ENCODE measurements at regions not wholly inside any gene's neighbourhood (a gene's known extent, or its start where the extent isn't known, plus 50 kb on each side); places are given as distances from the start of the nearest gene placed in this dataset.

DNA sequence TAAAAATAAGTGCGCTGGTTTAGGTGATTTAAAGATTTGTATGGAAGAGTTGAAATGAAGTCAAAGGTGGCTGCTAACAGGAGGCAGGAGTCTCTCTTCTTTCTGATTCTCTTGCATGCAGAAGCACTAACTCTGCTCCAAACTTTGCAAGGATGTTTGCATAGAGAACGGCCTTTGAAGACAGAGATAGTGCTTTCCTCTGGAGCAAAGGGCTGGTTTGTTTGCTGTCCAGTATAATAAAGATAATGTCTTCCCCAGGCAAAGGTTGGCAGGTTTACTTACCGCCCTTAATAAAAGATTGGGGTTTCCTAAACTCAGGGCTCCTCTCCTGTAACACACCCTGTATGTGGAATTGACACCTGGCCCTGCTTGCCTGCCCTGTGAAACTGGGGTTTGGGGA lies 210.6 kb upstream of the RREB1 start:
- WGBS (ENCODE audit: low lambda C conversion rate), result 24% methylated on average over 3 of the region's 3 CpGs

DNA sequence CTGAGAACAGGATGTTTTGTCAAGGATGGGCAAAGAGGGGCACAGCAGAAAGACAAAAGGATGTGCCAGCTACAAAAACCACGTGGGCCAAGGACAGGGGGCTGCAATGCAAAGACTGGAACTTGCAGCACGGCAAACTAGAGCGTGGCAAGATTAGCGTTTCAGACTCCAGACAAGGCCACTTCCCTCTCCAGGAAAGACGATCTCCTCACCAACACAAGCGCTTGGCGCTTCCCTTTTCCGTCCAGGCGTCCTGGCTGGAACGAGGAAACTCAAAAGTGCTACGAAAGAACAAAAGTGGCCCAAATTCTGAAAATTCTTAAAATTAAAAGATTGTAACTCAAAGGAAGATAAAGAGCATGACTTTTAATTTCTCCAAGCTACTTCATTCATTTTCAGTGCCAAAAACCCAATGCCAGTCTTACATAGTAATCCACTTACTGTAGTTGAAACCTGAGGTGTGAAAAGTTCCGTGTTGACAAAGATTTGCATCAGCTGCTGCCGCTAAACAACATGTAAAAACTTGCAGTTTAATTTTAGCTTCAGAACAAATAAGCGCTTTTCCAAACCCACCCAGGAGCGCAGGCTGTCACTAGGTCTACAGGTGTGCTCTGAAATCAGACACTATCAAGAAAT lies 207.1 kb upstream of the RREB1 start:
- ChIA-PET CTCF (no interaction called here), POLR2A (no interaction called here)
- no peaks in the 10 kb centered on the region for H3K9me3 ChIP-seq
- H4K20me1 ChIP-seq (ENCODE audit: insufficient read depth), result no peaks in the 10 kb centered on the region
- no peak overlapping the region for H2AFZ ChIP-seq (ENCODE audit: low read depth)
- no peaks in the 10 kb centered on the region for H3K79me2 ChIP-seq (ENCODE audit: insufficient read depth)
- H3K4me1 ChIP-seq (ENCODE audit: control insufficient read depth in 1 of 2, insufficient read depth in 2 of 2, low read depth in 1 of 2, low read length in 1 of 2), result no peaks in the 10 kb centered on the region; a peak in 1 of 4 replicates
- TF ChIP-seq, protein P1, sequence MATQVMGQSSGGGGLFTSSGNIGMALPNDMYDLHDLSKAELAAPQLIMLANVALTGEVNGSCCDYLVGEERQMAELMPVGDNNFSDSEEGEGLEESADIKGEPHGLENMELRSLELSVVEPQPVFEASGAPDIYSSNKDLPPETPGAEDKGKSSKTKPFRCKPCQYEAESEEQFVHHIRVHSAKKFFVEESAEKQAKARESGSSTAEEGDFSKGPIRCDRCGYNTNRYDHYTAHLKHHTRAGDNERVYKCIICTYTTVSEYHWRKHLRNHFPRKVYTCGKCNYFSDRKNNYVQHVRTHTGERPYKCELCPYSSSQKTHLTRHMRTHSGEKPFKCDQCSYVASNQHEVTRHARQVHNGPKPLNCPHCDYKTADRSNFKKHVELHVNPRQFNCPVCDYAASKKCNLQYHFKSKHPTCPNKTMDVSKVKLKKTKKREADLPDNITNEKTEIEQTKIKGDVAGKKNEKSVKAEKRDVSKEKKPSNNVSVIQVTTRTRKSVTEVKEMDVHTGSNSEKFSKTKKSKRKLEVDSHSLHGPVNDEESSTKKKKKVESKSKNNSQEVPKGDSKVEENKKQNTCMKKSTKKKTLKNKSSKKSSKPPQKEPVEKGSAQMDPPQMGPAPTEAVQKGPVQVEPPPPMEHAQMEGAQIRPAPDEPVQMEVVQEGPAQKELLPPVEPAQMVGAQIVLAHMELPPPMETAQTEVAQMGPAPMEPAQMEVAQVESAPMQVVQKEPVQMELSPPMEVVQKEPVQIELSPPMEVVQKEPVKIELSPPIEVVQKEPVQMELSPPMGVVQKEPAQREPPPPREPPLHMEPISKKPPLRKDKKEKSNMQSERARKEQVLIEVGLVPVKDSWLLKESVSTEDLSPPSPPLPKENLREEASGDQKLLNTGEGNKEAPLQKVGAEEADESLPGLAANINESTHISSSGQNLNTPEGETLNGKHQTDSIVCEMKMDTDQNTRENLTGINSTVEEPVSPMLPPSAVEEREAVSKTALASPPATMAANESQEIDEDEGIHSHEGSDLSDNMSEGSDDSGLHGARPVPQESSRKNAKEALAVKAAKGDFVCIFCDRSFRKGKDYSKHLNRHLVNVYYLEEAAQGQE (IDR thresholded peaks at IDR 0.05; ENCODE audit: low read depth, low read length), result no peak
- TF ChIP-seq TCF12 (IDR thresholded peaks at IDR 0.05), result no peak
- no peak for DNase-seq
- H3K4me3 ChIP-seq (ENCODE audit: low read depth in 2 of 2, low read length in 1 of 2), result no peak overlapping the region
- no peaks in the 10 kb centered on the region for H3K36me3 ChIP-seq (replicated peaks in 1 of 2; ENCODE audit: control insufficient read depth in 1 of 2, insufficient read depth in 2 of 2, low read length in 1 of 2)
- WGBS (ENCODE audit: low lambda C conversion rate), result 71% methylated on average over 15 of the region's 15 CpGs
- no peaks in the 10 kb centered on the region for H3K27me3 ChIP-seq (ENCODE audit: insufficient read depth)
- no peaks in the 10 kb centered on the region for H3F3A ChIP-seq (replicated peaks; ENCODE audit: insufficient read depth)
- H3K9me2 ChIP-seq, result no peaks in the 10 kb centered on the region
- no peak overlapping the region for H3K27ac ChIP-seq (ENCODE audit: low read depth in 2 of 2, low read length in 1 of 2)
- H3K9ac ChIP-seq, result no peak overlapping the region
- H3K4me2 ChIP-seq, result no peak overlapping the region

More for the DNA sequence above, 210.6 kb upstream of the RREB1 start:
- Histone ChIP-seq H3K27me3 (ENCODE audit: insufficient read depth) (no peaks in the 10 kb centered on the region), H3K4me3 (ENCODE audit: low read depth in 2 of 2, low read length in 1 of 2) (no peak overlapping the region), H3K79me2 (ENCODE audit: insufficient read depth) (no peaks in the 10 kb centered on the region), H3K9me2 (no peaks in the 10 kb centered on the region), H3K36me3 (replicated peaks in 1 of 2; ENCODE audit: control insufficient read depth in 1 of 2, insufficient read depth in 2 of 2, low read length in 1 of 2) (no peaks in the 10 kb centered on the region), H3K9me3 (no peaks in the 10 kb centered on the region), H3F3A (replicated peaks; ENCODE audit: insufficient read depth) (no peaks in the 10 kb centered on the region), H3K27ac (ENCODE audit: low read depth in 2 of 2, low read length in 1 of 2) (no peak overlapping the region), H3K4me2 (no peak overlapping the region), H3K4me1 (ENCODE audit: control insufficient read depth in 1 of 2, insufficient read depth in 2 of 2, low read depth in 1 of 2, low read length in 1 of 2) (no peaks in the 10 kb centered on the region; a peak in 1 of 4 replicates), H4K20me1 (ENCODE audit: insufficient read depth) (no peaks in the 10 kb centered on the region), H3K9ac (no peak overlapping the region), H2AFZ (ENCODE audit: low read depth) (no peak overlapping the region)
- TF ChIP-seq, protein P2, sequence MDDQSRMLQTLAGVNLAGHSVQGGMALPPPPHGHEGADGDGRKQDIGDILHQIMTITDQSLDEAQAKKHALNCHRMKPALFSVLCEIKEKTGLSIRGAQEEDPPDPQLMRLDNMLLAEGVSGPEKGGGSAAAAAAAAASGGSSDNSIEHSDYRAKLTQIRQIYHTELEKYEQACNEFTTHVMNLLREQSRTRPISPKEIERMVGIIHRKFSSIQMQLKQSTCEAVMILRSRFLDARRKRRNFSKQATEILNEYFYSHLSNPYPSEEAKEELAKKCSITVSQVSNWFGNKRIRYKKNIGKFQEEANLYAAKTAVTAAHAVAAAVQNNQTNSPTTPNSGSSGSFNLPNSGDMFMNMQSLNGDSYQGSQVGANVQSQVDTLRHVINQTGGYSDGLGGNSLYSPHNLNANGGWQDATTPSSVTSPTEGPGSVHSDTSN (IDR thresholded peaks at IDR 0.05), result no peak
- TF ChIP-seq MXI1 (IDR thresholded peaks at IDR 0.05; ENCODE audit: low read depth, low read length), result no peak
- TF ChIP-seq MEF2A (IDR thresholded peaks at IDR 0.05; ENCODE audit: borderline replicate concordance, low read depth), result no peak
- TF ChIP-seq, protein P3, sequence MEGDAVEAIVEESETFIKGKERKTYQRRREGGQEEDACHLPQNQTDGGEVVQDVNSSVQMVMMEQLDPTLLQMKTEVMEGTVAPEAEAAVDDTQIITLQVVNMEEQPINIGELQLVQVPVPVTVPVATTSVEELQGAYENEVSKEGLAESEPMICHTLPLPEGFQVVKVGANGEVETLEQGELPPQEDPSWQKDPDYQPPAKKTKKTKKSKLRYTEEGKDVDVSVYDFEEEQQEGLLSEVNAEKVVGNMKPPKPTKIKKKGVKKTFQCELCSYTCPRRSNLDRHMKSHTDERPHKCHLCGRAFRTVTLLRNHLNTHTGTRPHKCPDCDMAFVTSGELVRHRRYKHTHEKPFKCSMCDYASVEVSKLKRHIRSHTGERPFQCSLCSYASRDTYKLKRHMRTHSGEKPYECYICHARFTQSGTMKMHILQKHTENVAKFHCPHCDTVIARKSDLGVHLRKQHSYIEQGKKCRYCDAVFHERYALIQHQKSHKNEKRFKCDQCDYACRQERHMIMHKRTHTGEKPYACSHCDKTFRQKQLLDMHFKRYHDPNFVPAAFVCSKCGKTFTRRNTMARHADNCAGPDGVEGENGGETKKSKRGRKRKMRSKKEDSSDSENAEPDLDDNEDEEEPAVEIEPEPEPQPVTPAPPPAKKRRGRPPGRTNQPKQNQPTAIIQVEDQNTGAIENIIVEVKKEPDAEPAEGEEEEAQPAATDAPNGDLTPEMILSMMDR (IDR thresholded peaks at IDR 0.05), result no peak
- TF ChIP-seq EZH2phosphoT487 (IDR thresholded peaks at IDR 0.05; ENCODE audit: borderline replicate concordance, low read depth), result no peak
- TF ChIP-seq, protein P4, sequence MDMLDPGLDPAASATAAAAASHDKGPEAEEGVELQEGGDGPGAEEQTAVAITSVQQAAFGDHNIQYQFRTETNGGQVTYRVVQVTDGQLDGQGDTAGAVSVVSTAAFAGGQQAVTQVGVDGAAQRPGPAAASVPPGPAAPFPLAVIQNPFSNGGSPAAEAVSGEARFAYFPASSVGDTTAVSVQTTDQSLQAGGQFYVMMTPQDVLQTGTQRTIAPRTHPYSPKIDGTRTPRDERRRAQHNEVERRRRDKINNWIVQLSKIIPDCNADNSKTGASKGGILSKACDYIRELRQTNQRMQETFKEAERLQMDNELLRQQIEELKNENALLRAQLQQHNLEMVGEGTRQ (IDR thresholded peaks at IDR 0.05; ENCODE audit: borderline replicate concordance, low read depth, low read length), result no peak
- TF ChIP-seq TAF1 (IDR thresholded peaks at IDR 0.05; ENCODE audit: borderline replicate concordance, low read depth, low read length), result no peak
- no peak for TF ChIP-seq FOSL2 (IDR thresholded peaks at IDR 0.05; ENCODE audit: borderline replicate concordance, low read depth)
- TF ChIP-seq NFIC (IDR thresholded peaks at IDR 0.05; ENCODE audit: borderline replicate concordance), result no peak
- no peak for TF ChIP-seq ELF1 (IDR thresholded peaks at IDR 0.05)
- DNase-seq, result no peak
- CTCF ChIA-PET, result no interaction called here
- POLR2A ChIA-PET, result no interaction called here

Data from SK-N-SH (cell line).